Body of pancreas (tissue), 4 donors: ENCODE measurements at regions not wholly inside any gene's neighbourhood (a gene's known extent, or its start where the extent isn't known, plus 50 kb on each side); places are given as distances from the start of the nearest gene placed in this dataset.

Source experiments
- CTCF ChIP-seq, 7 experiments: fragments of 450-650 bp in 4 of 7; fragments of 200-600 bp in 3 of 7; sonication (generic) in 3 of 7; IDR thresholded peaks; one replicate each; pipeline ENCODE4 v1.5.1; 2016 to 2019; ENCODE audit warnings: antibody characterized with exemption in 7 of 7
- POLR2A ChIP-seq, 3 donors: fragments of 450-650 bp; IDR thresholded peaks; one replicate each; pipeline ENCODE4 v1.6.1; 2016; ENCODE audit warnings: antibody characterized with exemption in 3 of 3, mild to moderate bottlenecking in 2 of 3

GRCh38 chr13:85651440-85651839 lies 147.8 kb downstream of the SLITRK6 start:
- TF ChIP-seq CTCF (IDR thresholded peaks at IDR 0.05) (no peak), POLR2A (IDR thresholded peaks at IDR 0.05) (no peak)
